H9 (cell line): ENCODE measurements at regions not wholly inside any gene's neighbourhood (a gene's known extent, or its start where the extent isn't known, plus 50 kb on each side); places are given as distances from the start of the nearest gene placed in this dataset.

ENCODE experiments used
- DNase-seq: peaks from one replicate; pipeline ENCODE4 v3.0.0-alpha.2; 2017
- H2AFZ ChIP-seq: one replicate; pipeline ENCODE4 v1.6.1; 2013; ENCODE audit warnings: mild to moderate bottlenecking, low read length, control low read depth, moderate library complexity
- H2AK5ac ChIP-seq: 2 replicates; pipeline ENCODE4 v1.6.1; 2013; ENCODE audit warnings: low read length, control low read depth, mixed read lengths; ENCODE audit not compliant: insufficient read length
- H2BK120ac ChIP-seq: one replicate; pipeline ENCODE4 v1.6.1; 2013; ENCODE audit warnings: low read depth, mild to moderate bottlenecking, low read length, control low read depth, inconsistent platforms; ENCODE audit not compliant: poor library complexity, severe bottlenecking
- H2BK12ac ChIP-seq: 2 replicates; pipeline ENCODE4 v1.6.1; 2013; ENCODE audit warnings: low read length, control low read depth, mixed read lengths, low read depth; ENCODE audit not compliant: insufficient read length
- H2BK15ac ChIP-seq: 2 replicates; pipeline ENCODE4 v1.6.1; 2013; ENCODE audit warnings: low read depth, low read length, control low read depth
- H2BK20ac ChIP-seq: one replicate; pipeline ENCODE4 v1.6.1; 2013; ENCODE audit warnings: low read depth, mild to moderate bottlenecking, low read length, control low read depth, inconsistent platforms; ENCODE audit not compliant: poor library complexity, severe bottlenecking
- H2BK5ac ChIP-seq: 2 replicates; pipeline ENCODE4 v1.6.1; 2013; ENCODE audit warnings: low read length, control low read depth, mixed read lengths; ENCODE audit not compliant: insufficient read length
- H3K14ac ChIP-seq: 2 replicates; pipeline ENCODE4 v1.6.1; 2013; ENCODE audit warnings: low read length, control low read depth; ENCODE audit not compliant: insufficient read depth
- H3K18ac ChIP-seq: 2 replicates; pipeline ENCODE4 v1.6.1; 2013; ENCODE audit warnings: low read depth, mild to moderate bottlenecking, mixed read lengths, low read length, control low read depth; ENCODE audit not compliant: insufficient read length
- H3K23ac ChIP-seq: 2 replicates; pipeline ENCODE4 v1.6.1; 2013; ENCODE audit warnings: low read length, control low read depth, mixed read lengths, low read depth; ENCODE audit not compliant: insufficient read length
- H3K23me2 ChIP-seq: 2 replicates; pipeline ENCODE4 v1.6.1; 2013; ENCODE audit warnings: low read depth, mild to moderate bottlenecking, mixed read lengths, low read length, control low read depth; ENCODE audit not compliant: insufficient read length, poor library complexity, severe bottlenecking
- H3K27ac ChIP-seq: 2 replicates; pipeline ENCODE4 v1.5.1; 2013; ENCODE audit warnings: low read length, control low read depth, mixed read lengths, low read depth; ENCODE audit not compliant: insufficient read length
- H3K27me3 ChIP-seq: 2 replicates; pipeline ENCODE4 v1.6.1; 2013; ENCODE audit warnings: low read length, control low read depth, inconsistent platforms; ENCODE audit not compliant: insufficient read depth
- H3K4ac ChIP-seq: 2 replicates; pipeline ENCODE4 v1.6.1; 2013; ENCODE audit warnings: low read depth, mild to moderate bottlenecking, control low read depth, inconsistent platforms, low read length, moderate library complexity
- H3K4me1 ChIP-seq: 2 replicates; pipeline ENCODE4 v1.6.1; 2013; ENCODE audit warnings: low read length, control low read depth, inconsistent platforms; ENCODE audit not compliant: insufficient read depth
- H3K4me2 ChIP-seq: 2 replicates; pipeline ENCODE4 v1.6.1; 2013; ENCODE audit warnings: low read length, control low read depth, mixed read lengths; ENCODE audit not compliant: insufficient read length, insufficient read depth
- H3K56ac ChIP-seq: 2 replicates; pipeline ENCODE4 v1.6.1; 2013; ENCODE audit warnings: low read depth, mild to moderate bottlenecking, mixed read lengths, low read length, control low read depth; ENCODE audit not compliant: insufficient read length
- H3K79me1 ChIP-seq: 2 replicates; pipeline ENCODE4 v1.6.1; 2013; ENCODE audit warnings: low read depth, mild to moderate bottlenecking, moderate library complexity, low read length, control low read depth, inconsistent platforms; ENCODE audit not compliant: insufficient read depth, poor library complexity, severe bottlenecking
- H3K79me2 ChIP-seq: 2 replicates; pipeline ENCODE4 v1.6.1; 2013; ENCODE audit warnings: low read length, control low read depth, inconsistent platforms; ENCODE audit not compliant: insufficient read depth
- H3K9ac ChIP-seq: 2 replicates; pipeline ENCODE4 v1.6.1; 2013; ENCODE audit warnings: low read length, control low read depth, mixed read lengths; ENCODE audit not compliant: insufficient read length; ENCODE audit errors: extremely low read depth
- H3K9me3 ChIP-seq: one replicate; pipeline ENCODE4 v1.6.1; 2013; ENCODE audit warnings: low read depth, low read length, inconsistent platforms; ENCODE audit not compliant: control insufficient read depth
- H3T11ph ChIP-seq: one replicate; pipeline ENCODE4 v1.6.1; 2013; ENCODE audit warnings: mild to moderate bottlenecking, low read length, control low read depth, inconsistent platforms
- H4K20me1 ChIP-seq: one replicate; pipeline ENCODE4 v1.6.1; 2013; ENCODE audit not compliant: control insufficient read depth, insufficient read length, insufficient read depth
- H4K5ac ChIP-seq: 2 replicates; pipeline ENCODE4 v1.6.1; 2013; ENCODE audit warnings: low read depth, mild to moderate bottlenecking, mixed read lengths, low read length, control low read depth; ENCODE audit not compliant: insufficient read length
- H4K8ac ChIP-seq: replicated peaks from 2 replicates; pipeline ENCODE4 v1.6.1; 2013; ENCODE audit warnings: low read length, control low read depth, mixed read lengths, low read depth; ENCODE audit not compliant: insufficient read length
- H4K91ac ChIP-seq: 2 replicates; pipeline ENCODE4 v1.6.1; 2013; ENCODE audit warnings: low read depth, mild to moderate bottlenecking, moderate library complexity, mixed read lengths, low read length, control low read depth; ENCODE audit not compliant: insufficient read length
- H3K27ac Mint-ChIP-seq, 3 experiments: 2 replicates in 2 of 3; 3 replicates in 1 of 3; pipeline ENCODE4 v1.8.0; 2020 to 2021; ENCODE audit warnings: mixed read lengths in 3 of 3, mild to moderate bottlenecking in 1 of 3, moderate library complexity in 1 of 3
- H3K27me3 Mint-ChIP-seq: 2 replicates; pipeline ENCODE4 v1.8.0; 2021; ENCODE audit warnings: low read depth, mild to moderate bottlenecking, moderate library complexity, mixed read lengths
- H3K36me3 Mint-ChIP-seq, 3 experiments: 2 replicates in 2 of 3; 3 replicates in 1 of 3; pipeline ENCODE4 v1.8.0; 2020 to 2021; ENCODE audit warnings: low read depth in 3 of 3, mixed read lengths in 3 of 3; ENCODE audit not compliant: insufficient read depth in 1 of 3
- H3K4me1 Mint-ChIP-seq, 2 experiments: 2 replicates each; pipeline ENCODE4 v1.8.0; 2020; ENCODE audit warnings: mixed read lengths in 2 of 2
- H3K4me3 Mint-ChIP-seq, 2 experiments: 2 replicates in 1 of 2; 3 replicates in 1 of 2; pipeline ENCODE4 v1.8.0; 2020 to 2021; ENCODE audit warnings: mild to moderate bottlenecking in 2 of 2, mixed read lengths in 2 of 2, moderate library complexity in 1 of 2
- H3K9me3 Mint-ChIP-seq, 2 experiments: 2 replicates in 1 of 2; 3 replicates in 1 of 2; pipeline ENCODE4 v1.8.0; 2020; ENCODE audit warnings: mild to moderate bottlenecking in 2 of 2, mixed read lengths in 2 of 2, moderate library complexity in 1 of 2
- WGBS: extraction: QIAGEN DNeasy Blood & Tissue Kit; methylation state at CpG from one replicate; pipeline ENCODE4 v1.1.7; 2013; ENCODE audit warnings: missing lambda C conversion rate, low lambda C conversion rate, mixed read lengths; ENCODE audit not compliant: insufficient read length; ENCODE audit errors: extremely low coverage; 5-methylcytosine and 5-hydroxymethylcytosine counted together
- TF ChIP-seq, protein P1 (sequence below): fragments of 200-600 bp; sonication (generic); conservative IDR thresholded peaks from 3 replicates; pipeline ENCODE4 v1.8.0; 2021; ENCODE audit warnings: antibody characterized with exemption, mild to moderate bottlenecking

DNA sequence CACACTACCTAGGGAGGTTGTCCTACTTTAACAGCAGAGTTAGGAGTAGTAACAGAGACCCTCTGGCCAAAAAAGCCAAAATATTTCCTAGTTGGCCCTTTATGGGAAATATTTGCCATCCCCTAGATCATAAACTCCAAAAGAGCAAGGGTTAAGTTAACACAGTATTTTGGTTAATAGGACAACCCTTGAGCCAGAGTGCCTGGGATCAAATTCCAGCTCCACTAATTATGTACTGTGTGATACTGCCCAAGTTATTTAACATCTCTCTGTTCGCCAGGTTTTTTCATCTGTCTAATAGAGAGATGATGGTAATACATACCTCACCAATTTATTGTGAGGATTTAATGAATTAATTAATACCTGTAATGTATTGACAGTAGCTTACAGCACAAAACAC is 767.4 kb downstream of the KCNJ2 start:
- H3K36me3 Mint-ChIP-seq, result no peaks in the 10 kb centered on the region
- TF ChIP-seq, protein P1, sequence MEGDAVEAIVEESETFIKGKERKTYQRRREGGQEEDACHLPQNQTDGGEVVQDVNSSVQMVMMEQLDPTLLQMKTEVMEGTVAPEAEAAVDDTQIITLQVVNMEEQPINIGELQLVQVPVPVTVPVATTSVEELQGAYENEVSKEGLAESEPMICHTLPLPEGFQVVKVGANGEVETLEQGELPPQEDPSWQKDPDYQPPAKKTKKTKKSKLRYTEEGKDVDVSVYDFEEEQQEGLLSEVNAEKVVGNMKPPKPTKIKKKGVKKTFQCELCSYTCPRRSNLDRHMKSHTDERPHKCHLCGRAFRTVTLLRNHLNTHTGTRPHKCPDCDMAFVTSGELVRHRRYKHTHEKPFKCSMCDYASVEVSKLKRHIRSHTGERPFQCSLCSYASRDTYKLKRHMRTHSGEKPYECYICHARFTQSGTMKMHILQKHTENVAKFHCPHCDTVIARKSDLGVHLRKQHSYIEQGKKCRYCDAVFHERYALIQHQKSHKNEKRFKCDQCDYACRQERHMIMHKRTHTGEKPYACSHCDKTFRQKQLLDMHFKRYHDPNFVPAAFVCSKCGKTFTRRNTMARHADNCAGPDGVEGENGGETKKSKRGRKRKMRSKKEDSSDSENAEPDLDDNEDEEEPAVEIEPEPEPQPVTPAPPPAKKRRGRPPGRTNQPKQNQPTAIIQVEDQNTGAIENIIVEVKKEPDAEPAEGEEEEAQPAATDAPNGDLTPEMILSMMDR, result no peak

More for the DNA sequence above, 767.4 kb downstream of the KCNJ2 start:
- Histone ChIP-seq H4K20me1 (no peaks in the 10 kb centered on the region), H2BK15ac (no peak overlapping the region), H2BK5ac (no peak overlapping the region), H4K91ac (no peak overlapping the region), H3K9ac (no peak overlapping the region), H3K79me1 (no peaks in the 10 kb centered on the region), H3T11ph (no peak overlapping the region), H3K79me2 (no peaks in the 10 kb centered on the region), H3K23me2 (no peaks in the 10 kb centered on the region), H4K5ac (no peak overlapping the region), H2BK12ac (no peak overlapping the region), H3K4me2 (no peak overlapping the region), H2BK120ac (no peak overlapping the region), H3K27ac (no peak overlapping the region), H3K9me3 (no peaks in the 10 kb centered on the region), H2AK5ac (no peak overlapping the region), H2BK20ac (no peak overlapping the region), H3K4ac (no peak overlapping the region), H3K56ac (no peak overlapping the region), H4K8ac (no peak overlapping the region), H3K4me1 (no peaks in the 10 kb centered on the region), H3K18ac (no peak overlapping the region), H3K27me3 (no peaks in the 10 kb centered on the region), H3K14ac (no peak overlapping the region), H3K23ac (no peak overlapping the region), H2AFZ (no peak overlapping the region)
- no peak overlapping the region for H3K27ac Mint-ChIP-seq
- peaks cover 0 to 2% of the 10 kb centered on the region in 2 experiments; a peak in 1 of 5 replicates for H3K9me3 Mint-ChIP-seq
- H3K27me3 Mint-ChIP-seq, result no peaks in the 10 kb centered on the region
- no peak overlapping the region for H3K4me3 Mint-ChIP-seq
- WGBS, result no CpG with 5 or more reads among the region's 1 CpG
- peaks cover 9% of the 10 kb centered on the region in 2 experiments for H3K4me1 Mint-ChIP-seq
- DNase-seq, result no peak
